Duodenal mucosa (tissue), 2 donors: ENCODE measurements at regions not wholly inside any gene's neighbourhood (a gene's known extent, or its start where the extent isn't known, plus 50 kb on each side); places are given as distances from the start of the nearest gene placed in this dataset.

ENCODE experiments used
- H3K27ac ChIP-seq: one replicate; pipeline ENCODE4 v1.7.0; 2013; ENCODE audit warnings: low read depth, low read length
- H3K27me3 ChIP-seq, 2 donors: one replicate each; pipeline ENCODE4 v1.7.0; 2013; ENCODE audit warnings: low read length in 2 of 2, control low read depth in 1 of 2; ENCODE audit not compliant: insufficient read depth in 2 of 2, control insufficient read depth in 1 of 2
- H3K36me3 ChIP-seq, 2 donors: one replicate each; pipeline ENCODE4 v1.7.0; 2013; ENCODE audit warnings: low read length in 2 of 2, control low read depth in 1 of 2; ENCODE audit not compliant: insufficient read depth in 2 of 2, control insufficient read depth in 1 of 2
- H3K4me1 ChIP-seq, 2 donors: one replicate each; pipeline ENCODE4 v1.7.0; 2013; ENCODE audit warnings: low read length in 2 of 2, control low read depth in 1 of 2; ENCODE audit not compliant: insufficient read depth in 2 of 2, control insufficient read depth in 1 of 2
- H3K4me3 ChIP-seq, 2 donors: one replicate each; pipeline ENCODE4 v1.7.0; 2013; ENCODE audit warnings: low read length in 2 of 2, low read depth in 1 of 2
- H3K9ac ChIP-seq, 2 donors: one replicate each; pipeline ENCODE4 v1.7.0; 2013; ENCODE audit warnings: low read length in 2 of 2, low read depth in 1 of 2
- H3K9me3 ChIP-seq, 2 donors: one replicate each; pipeline ENCODE4 v1.7.0; 2013; ENCODE audit warnings: low read length in 2 of 2, control low read depth in 1 of 2; ENCODE audit not compliant: control insufficient read depth in 1 of 2

DNA sequence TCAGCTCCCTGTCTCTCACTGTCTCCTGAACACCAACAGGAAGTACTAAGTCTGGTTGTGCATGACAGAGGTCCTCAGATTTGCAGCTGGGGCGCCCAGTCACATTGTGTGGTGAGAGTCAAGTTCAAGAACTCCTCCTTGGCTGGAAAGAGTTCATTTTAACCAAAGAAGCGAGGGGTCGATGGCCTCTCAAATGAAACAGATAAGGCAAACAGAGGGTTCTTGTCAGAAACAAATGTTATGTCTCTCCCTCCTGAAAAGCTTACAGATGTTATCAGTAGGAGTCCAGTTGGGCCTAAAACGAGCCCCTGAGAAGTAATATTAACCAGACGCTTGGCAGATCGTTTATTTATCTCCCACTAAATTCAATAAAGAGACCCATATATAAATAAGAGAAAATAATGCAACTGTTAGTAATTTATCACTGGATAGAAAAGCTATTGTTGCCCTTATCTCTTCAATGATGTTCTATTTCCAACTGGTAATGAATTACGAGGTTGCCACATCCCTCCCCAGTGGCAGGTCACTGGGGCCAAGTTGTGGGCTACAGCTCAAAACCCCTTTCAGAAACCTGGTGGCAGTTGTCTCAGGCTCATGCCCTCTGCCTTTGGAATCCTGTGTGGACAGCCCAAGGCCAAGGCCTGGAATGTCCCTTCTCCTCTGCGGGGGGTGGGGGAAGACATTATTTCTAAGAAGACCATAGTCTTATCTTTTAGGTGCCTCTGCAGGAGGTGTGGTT lies 307.5 kb upstream of the DYNLRB2 start:
- Histone ChIP-seq H3K4me3 (no peak overlapping the region), H3K36me3 (no peaks in the 10 kb centered on the region), H3K9me3 (no peaks in the 10 kb centered on the region), H3K4me1 (no peaks in the 10 kb centered on the region), H3K27me3 (no peaks in the 10 kb centered on the region), H3K27ac (no peak overlapping the region), H3K9ac (no peak overlapping the region)

- Histone ChIP-seq H3K27ac (no peak overlapping the region), H3K4me3 (no peak overlapping the region), H3K4me1 (no peaks in the 10 kb centered on the region), H3K9me3 (peaks cover 0 to 2% of the 10 kb centered on the region in 2 donors), H3K27me3 (no peaks in the 10 kb centered on the region), H3K36me3 (no peaks in the 10 kb centered on the region), H3K9ac (no peak overlapping the region)
Measured at GRCh38 chr16:80231888-80232287, 308.9 kb upstream of the DYNLRB2 start.

GRCh38 chr16:80231121-80231520 lies 309.7 kb upstream of the DYNLRB2 start:
- H3K4me1 ChIP-seq: no peaks in the 10 kb centered on the region
- H3K27ac ChIP-seq: no peak overlapping the region
- H3K9me3 ChIP-seq: peaks cover 0 to 7% of the 10 kb centered on the region in 2 donors
- H3K9ac ChIP-seq: no peak overlapping the region
- H3K27me3 ChIP-seq: no peaks in the 10 kb centered on the region
- no peak overlapping the region for H3K4me3 ChIP-seq
- H3K36me3 ChIP-seq: no peaks in the 10 kb centered on the region

GRCh38 chr16:80230328-80231120 lies 310.3 kb upstream of the DYNLRB2 start:
- Histone ChIP-seq H3K4me3 (no peak overlapping the region), H3K9me3 (peaks cover 0 to 7% of the 10 kb centered on the region in 2 donors), H3K9ac (no peak overlapping the region), H3K27ac (no peak overlapping the region), H3K4me1 (no peaks in the 10 kb centered on the region), H3K27me3 (no peaks in the 10 kb centered on the region), H3K36me3 (no peaks in the 10 kb centered on the region)

GRCh38 chr16:80226499-80226898 lies 314.3 kb upstream of the DYNLRB2 start:
- no peak overlapping the region for H3K9ac ChIP-seq
- H3K27ac ChIP-seq: no peak overlapping the region
- no peaks in the 10 kb centered on the region for H3K4me1 ChIP-seq
- H3K9me3 ChIP-seq: peaks cover 0 to 7% of the 10 kb centered on the region in 2 donors
- H3K36me3 ChIP-seq: no peaks in the 10 kb centered on the region
- H3K4me3 ChIP-seq: no peak overlapping the region
- H3K27me3 ChIP-seq: no peaks in the 10 kb centered on the region

DNA sequence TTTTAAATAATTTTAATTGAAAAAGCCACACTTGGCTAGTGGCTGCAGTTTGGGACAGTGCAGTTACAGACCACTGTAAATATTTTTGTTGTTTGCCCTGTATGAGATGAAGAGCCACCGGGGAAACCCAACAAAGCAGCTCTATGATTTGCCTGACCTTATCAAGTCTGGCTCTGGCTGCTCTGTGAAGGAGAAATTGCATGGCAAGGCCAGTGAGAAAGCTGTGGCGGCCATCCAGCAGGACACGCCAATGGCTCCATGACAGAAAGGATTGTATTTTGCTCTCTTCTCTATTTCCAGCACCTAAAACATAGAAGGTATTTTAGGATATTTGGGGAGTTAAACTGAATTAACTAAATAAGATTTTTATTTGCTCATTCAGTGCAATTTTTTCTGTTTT lies 330.0 kb upstream of the DYNLRB2 start:
- no peaks in the 10 kb centered on the region for H3K27me3 ChIP-seq
- H3K36me3 ChIP-seq: no peaks in the 10 kb centered on the region
- no peak overlapping the region for H3K4me3 ChIP-seq
- H3K9me3 ChIP-seq: peaks cover 0 to 4% of the 10 kb centered on the region in 2 donors
- no peaks in the 10 kb centered on the region for H3K4me1 ChIP-seq
- no peak overlapping the region for H3K9ac ChIP-seq
- H3K27ac ChIP-seq: no peak overlapping the region

DNA sequence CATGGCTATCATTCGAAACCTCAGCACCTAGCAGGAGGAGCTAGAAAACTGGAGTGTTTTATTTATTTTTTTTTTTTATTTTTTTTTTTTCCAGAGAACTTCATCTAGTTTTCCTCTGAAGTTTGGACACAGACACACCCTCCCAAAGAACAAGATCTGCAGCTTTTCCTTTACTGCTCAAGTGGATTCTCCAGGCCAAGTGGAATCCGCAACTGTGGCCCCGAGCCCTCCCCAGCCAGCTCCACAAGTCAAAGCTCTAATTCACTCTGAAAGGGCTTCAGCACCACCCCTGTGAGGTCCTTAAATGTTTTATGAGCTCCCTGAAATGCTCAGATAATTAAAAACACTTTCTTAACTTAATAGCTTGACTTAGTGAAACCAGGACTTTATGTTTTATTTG lies 332.1 kb upstream of the DYNLRB2 start:
- Histone ChIP-seq H3K9ac (no peak overlapping the region), H3K9me3 (no peaks in the 10 kb centered on the region), H3K36me3 (no peaks in the 10 kb centered on the region), H3K4me3 (no peak overlapping the region), H3K27ac (no peak overlapping the region), H3K27me3 (no peaks in the 10 kb centered on the region), H3K4me1 (no peaks in the 10 kb centered on the region)

- H3K36me3 ChIP-seq: no peaks in the 10 kb centered on the region
Measured at GRCh38 chr16:80208015-80208414, 332.8 kb upstream of the DYNLRB2 start.

DNA sequence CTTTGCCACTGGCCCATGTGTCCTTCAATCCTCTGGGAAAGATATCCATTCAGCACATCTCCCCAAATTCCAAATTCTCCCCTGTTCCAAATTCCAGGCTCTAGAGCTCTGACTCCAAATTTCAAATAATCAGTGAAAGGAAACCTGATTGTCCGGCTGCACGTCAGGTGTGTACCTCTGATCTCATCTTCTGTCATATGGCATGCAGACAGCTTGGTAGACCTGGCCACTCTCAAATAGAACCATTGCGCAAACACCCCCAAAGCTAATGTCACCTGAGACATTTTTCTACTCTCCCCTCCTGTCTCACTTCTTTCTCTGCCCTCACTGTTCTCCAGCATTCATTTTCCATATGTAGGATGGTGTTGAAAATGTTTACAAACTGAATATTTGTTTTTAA lies 337.0 kb upstream of the DYNLRB2 start:
- Histone ChIP-seq H3K27ac (no peak overlapping the region), H3K4me1 (no peaks in the 10 kb centered on the region), H3K4me3 (no peak overlapping the region), H3K9ac (no peak overlapping the region), H3K9me3 (no peaks in the 10 kb centered on the region), H3K36me3 (no peaks in the 10 kb centered on the region), H3K27me3 (no peaks in the 10 kb centered on the region)

More at GRCh38 chr16:80208015-80208414, 332.8 kb upstream of the DYNLRB2 start:
- H3K9ac ChIP-seq: no peak overlapping the region
- H3K4me1 ChIP-seq: no peaks in the 10 kb centered on the region
- H3K27ac ChIP-seq: no peak overlapping the region
- no peak overlapping the region for H3K4me3 ChIP-seq
- no peaks in the 10 kb centered on the region for H3K9me3 ChIP-seq
- no peaks in the 10 kb centered on the region for H3K27me3 ChIP-seq

- H3K4me3 ChIP-seq: no peak overlapping the region
- H3K27ac ChIP-seq: no peak overlapping the region
- no peaks in the 10 kb centered on the region for H3K9me3 ChIP-seq
- H3K9ac ChIP-seq: no peak overlapping the region
- no peaks in the 10 kb centered on the region for H3K36me3 ChIP-seq
- H3K4me1 ChIP-seq: no peaks in the 10 kb centered on the region
- H3K27me3 ChIP-seq: no peaks in the 10 kb centered on the region
Measured at GRCh38 chr16:80202831-80203413, 337.9 kb upstream of the DYNLRB2 start.
